Keratinocyte (primary cell): ENCODE measurements at regions not wholly inside any gene's neighbourhood (a gene's known extent, or its start where the extent isn't known, plus 50 kb on each side); places are given as distances from the start of the nearest gene placed in this dataset.

ENCODE experiments used
- DNase-seq: peaks from one replicate; pipeline ENCODE4 v3.0.0-alpha.2; 2011; ENCODE audit warnings: low read depth, missing footprints, low spot score
- FAIRE-seq: peaks from 2 replicates; lab custom pipeline; 2011; peaks lifted over from hg19 to GRCh38; lab: Jason Lieb, UNC
- H2AFZ ChIP-seq: 2 replicates; pipeline ENCODE4 v1.6.0; 2012; ENCODE audit warnings: low read length, control low read depth, inconsistent platforms; ENCODE audit not compliant: control insufficient read depth
- H3K27ac ChIP-seq: 2 replicates; pipeline ENCODE4 v1.5.1; 2011; ENCODE audit warnings: low read length; ENCODE audit not compliant: control insufficient read depth, insufficient read depth
- H3K27me3 ChIP-seq: 3 replicates; pipeline ENCODE4 v1.6.0; 2011; ENCODE audit warnings: low read length; ENCODE audit not compliant: control insufficient read depth, insufficient read depth; ENCODE audit errors: extremely low read depth
- H3K36me3 ChIP-seq, 2 experiments: 2 replicates in 1 of 2; 3 replicates in 1 of 2; pipeline ENCODE4 v1.5.1; 2011; ENCODE audit warnings: low read length in 2 of 2, mild to moderate bottlenecking in 1 of 2; ENCODE audit not compliant: control insufficient read depth in 2 of 2, insufficient read depth in 2 of 2; ENCODE audit errors: extremely low read depth in 1 of 2
- H3K4me1 ChIP-seq: 3 replicates; pipeline ENCODE4 v1.5.1; 2011; ENCODE audit warnings: low read length; ENCODE audit not compliant: control insufficient read depth, insufficient read depth; ENCODE audit errors: extremely low read depth
- H3K4me2 ChIP-seq: 3 replicates; pipeline ENCODE4 v1.6.0; 2011; ENCODE audit warnings: low read depth, low read length; ENCODE audit not compliant: control insufficient read depth, insufficient read depth; ENCODE audit errors: extremely low read depth
- H3K4me3 ChIP-seq, 3 experiments: fragments of 200-600 bp in 1 of 3; sonication (generic) in 1 of 3; 2 replicates in 2 of 3; 3 replicates in 1 of 3; pipeline ENCODE4 v1.5.1; 2011 to 2016; ENCODE audit warnings: low read length in 3 of 3, mild to moderate bottlenecking in 3 of 3, control low read depth in 2 of 3, inconsistent platforms in 1 of 3, low read depth in 1 of 3, mixed read lengths in 1 of 3, mixed run types in 1 of 3, moderate library complexity in 1 of 3; ENCODE audit not compliant: control insufficient read depth in 2 of 3, insufficient read depth in 2 of 3; ENCODE audit errors: extremely low read depth in 1 of 3
- H3K79me2 ChIP-seq: 2 replicates; pipeline ENCODE4 v1.6.0; 2012; ENCODE audit warnings: low read length; ENCODE audit not compliant: control insufficient read depth, insufficient read depth
- H3K9ac ChIP-seq: 3 replicates; pipeline ENCODE4 v1.6.0; 2011; ENCODE audit warnings: low read length; ENCODE audit not compliant: control insufficient read depth, insufficient read depth; ENCODE audit errors: extremely low read depth
- H3K9me1 ChIP-seq: 3 replicates; pipeline ENCODE4 v1.6.0; 2011; ENCODE audit warnings: low read length; ENCODE audit not compliant: control insufficient read depth, insufficient read depth; ENCODE audit errors: extremely low read depth
- H3K9me3 ChIP-seq: 2 replicates; pipeline ENCODE4 v1.5.1; 2012; ENCODE audit warnings: low read depth, low read length; ENCODE audit not compliant: control insufficient read depth
- H4K20me1 ChIP-seq: 3 replicates; pipeline ENCODE4 v1.6.0; 2011; ENCODE audit warnings: low read length; ENCODE audit not compliant: control insufficient read depth, insufficient read depth; ENCODE audit errors: extremely low read depth
- CTCF ChIP-seq, 3 experiments: IDR thresholded peaks in 1 of 3; conservative IDR thresholded peaks in 1 of 3; optimal IDR thresholded peaks in 1 of 3; 2 replicates in 2 of 3; 3 replicates in 1 of 3; pipeline versions ENCODE3 to v1.5.1; 2011; ENCODE audit warnings: low read length in 3 of 3, mild to moderate bottlenecking in 3 of 3, moderate library complexity in 2 of 3, control low read depth in 1 of 3, inconsistent platforms in 1 of 3; ENCODE audit not compliant: insufficient read depth in 2 of 3; ENCODE audit errors: extremely low read depth in 1 of 3
- EZH2 ChIP-seq: IDR thresholded peaks from one replicate; pipeline ENCODE4 v1.6.1; 2012; ENCODE audit warnings: inconsistent platforms, mild to moderate bottlenecking, low read length, moderate library complexity
- dilution Hi-C: fragments of 300-500 bp; cut with MboI; formaldehyde crosslinking; loops from one replicate; pipeline ENCODE4 v1.7.0; 2020; ENCODE audit warnings: low sequenced_read_pairs; ENCODE audit not compliant: extremely low pct_ligation_motif_present

GRCh38 chr4:93960450-93960849 is 131.9 kb downstream of the ATOH1 start:
- dilution Hi-C loops = no loop called here
- no peak for FAIRE-seq
- Histone ChIP-seq H3K9me1 (no peaks in the 10 kb centered on the region), H4K20me1 (no peaks in the 10 kb centered on the region), H3K27ac (no peak overlapping the region), H3K36me3 (no peaks in the 10 kb centered on the region), H3K9me3 (no peaks in the 10 kb centered on the region), H3K9ac (no peak overlapping the region), H2AFZ (no peak overlapping the region), H3K27me3 (no peaks in the 10 kb centered on the region), H3K4me3 (no peak overlapping the region), H3K4me1 (no peaks in the 10 kb centered on the region), H3K79me2 (no peaks in the 10 kb centered on the region), H3K4me2 (no peak overlapping the region)
- TF ChIP-seq CTCF (optimal IDR thresholded peaks at IDR 0.05 in 1 of 3, IDR thresholded peaks at IDR 0.05 in 1 of 3, conservative IDR thresholded peaks at IDR 0.05 in 1 of 3; ENCODE audit: extremely low read depth in 1 of 3, insufficient read depth in 2 of 3, low read length in 3 of 3) (no peak), EZH2 (no peak)
- DNase-seq = no peak

GRCh38 chr4:93960916-93961315 is 132.4 kb downstream of the ATOH1 start:
- dilution Hi-C loops = no loop called here
- no peak overlapping the region for H2AFZ ChIP-seq

More at GRCh38 chr4:93960916-93961315, 132.4 kb downstream of the ATOH1 start:
- no peak for TF ChIP-seq CTCF (optimal IDR thresholded peaks at IDR 0.05 in 1 of 3, IDR thresholded peaks at IDR 0.05 in 1 of 3, conservative IDR thresholded peaks at IDR 0.05 in 1 of 3; ENCODE audit: extremely low read depth in 1 of 3, insufficient read depth in 2 of 3, low read length in 3 of 3)
- no peak for TF ChIP-seq EZH2
- Histone ChIP-seq H3K4me3 (no peak overlapping the region), H3K27me3 (no peaks in the 10 kb centered on the region), H3K9me3 (no peaks in the 10 kb centered on the region), H4K20me1 (no peaks in the 10 kb centered on the region), H3K36me3 (no peaks in the 10 kb centered on the region), H3K9ac (no peak overlapping the region), H3K4me2 (no peak overlapping the region), H3K27ac (no peak overlapping the region), H3K79me2 (no peaks in the 10 kb centered on the region), H3K9me1 (no peaks in the 10 kb centered on the region), H3K4me1 (no peaks in the 10 kb centered on the region)
- no peak for DNase-seq
- no peak for FAIRE-seq
